Parathyroid adenoma (tissue), 2 donors: ENCODE measurements at regions not wholly inside any gene's neighbourhood (a gene's known extent, or its start where the extent isn't known, plus 50 kb on each side); places are given as distances from the start of the nearest gene placed in this dataset.

ENCODE experiments used
- H2AFZ ChIP-seq: fragments of 300-600 bp; sonication (generic); one replicate; pipeline ENCODE4 v1.7.0; 2017; ENCODE audit warnings: antibody characterized with exemption, mild to moderate bottlenecking
- H3K27ac ChIP-seq: fragments of 300-600 bp; sonication (generic); one replicate; pipeline ENCODE4 v1.7.0; 2017
- H3K27me3 ChIP-seq: fragments of 300-600 bp; sonication (generic); one replicate; pipeline ENCODE4 v1.7.0; 2017; ENCODE audit warnings: low read length; ENCODE audit not compliant: control insufficient read depth, insufficient read depth
- H3K36me3 ChIP-seq: fragments of 300-600 bp; sonication (generic); one replicate; pipeline ENCODE4 v1.7.0; 2017; ENCODE audit warnings: low read length; ENCODE audit not compliant: control insufficient read depth, insufficient read depth
- H3K4me1 ChIP-seq: fragments of 300-600 bp; sonication (generic); one replicate; pipeline ENCODE4 v1.7.0; 2017; ENCODE audit warnings: control low read depth
- H3K4me2 ChIP-seq: fragments of 300-600 bp; sonication (generic); one replicate; pipeline ENCODE4 v1.7.0; 2017; ENCODE audit warnings: low read length
- H3K4me3 ChIP-seq: fragments of 300-600 bp; sonication (generic); one replicate; pipeline ENCODE4 v1.7.0; 2017; ENCODE audit warnings: low read depth, low read length
- H3K79me2 ChIP-seq: fragments of 300-600 bp; sonication (generic); one replicate; pipeline ENCODE4 v1.7.0; 2017; ENCODE audit warnings: control low read depth
- H3K9ac ChIP-seq: fragments of 300-600 bp; sonication (generic); one replicate; pipeline ENCODE4 v1.7.0; 2017; ENCODE audit warnings: mild to moderate bottlenecking
- H3K9me3 ChIP-seq: fragments of 300-600 bp; sonication (generic); one replicate; pipeline ENCODE4 v1.7.0; 2017; ENCODE audit warnings: low read length; ENCODE audit not compliant: control insufficient read depth
- TF ChIP-seq, protein P1 (sequence below): fragments of 300-600 bp; sonication (generic); IDR thresholded peaks from one replicate; pipeline ENCODE4 v1.7.0; 2017; ENCODE audit warnings: antibody characterized with exemption, mild to moderate bottlenecking
- donor health status: primary hyperparathyroidism.

DNA sequence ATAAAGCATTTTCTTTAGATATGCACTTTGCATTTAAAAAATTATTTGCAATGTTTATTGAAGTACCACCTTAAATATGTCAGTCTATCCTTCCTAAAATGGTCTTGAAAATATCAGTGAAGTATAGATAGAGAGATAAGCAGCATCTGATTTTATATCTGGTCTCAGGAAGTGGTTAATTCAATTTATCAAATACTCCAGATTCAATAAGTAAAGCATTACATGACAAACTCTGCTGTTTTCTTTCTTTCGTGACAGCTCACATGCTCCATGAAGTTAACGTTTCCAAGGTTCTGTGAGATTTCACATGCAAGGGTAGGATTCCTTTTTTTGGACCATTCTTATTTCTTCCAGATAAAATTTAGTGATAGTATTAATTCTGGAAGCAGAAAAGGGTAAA, 775.4 kb upstream of the ROBO1 start:
- H3K27ac ChIP-seq: no peak overlapping the region
- H3K4me2 ChIP-seq: no peak overlapping the region
- H3K4me1 ChIP-seq: no peaks in the 10 kb centered on the region
- no peaks in the 10 kb centered on the region for H3K79me2 ChIP-seq
- no peak overlapping the region for H3K9ac ChIP-seq
- H3K9me3 ChIP-seq: no peaks in the 10 kb centered on the region
- H2AFZ ChIP-seq: no peak overlapping the region
- no peaks in the 10 kb centered on the region for H3K27me3 ChIP-seq
- H3K4me3 ChIP-seq: no peak overlapping the region
- TF ChIP-seq, protein P1, sequence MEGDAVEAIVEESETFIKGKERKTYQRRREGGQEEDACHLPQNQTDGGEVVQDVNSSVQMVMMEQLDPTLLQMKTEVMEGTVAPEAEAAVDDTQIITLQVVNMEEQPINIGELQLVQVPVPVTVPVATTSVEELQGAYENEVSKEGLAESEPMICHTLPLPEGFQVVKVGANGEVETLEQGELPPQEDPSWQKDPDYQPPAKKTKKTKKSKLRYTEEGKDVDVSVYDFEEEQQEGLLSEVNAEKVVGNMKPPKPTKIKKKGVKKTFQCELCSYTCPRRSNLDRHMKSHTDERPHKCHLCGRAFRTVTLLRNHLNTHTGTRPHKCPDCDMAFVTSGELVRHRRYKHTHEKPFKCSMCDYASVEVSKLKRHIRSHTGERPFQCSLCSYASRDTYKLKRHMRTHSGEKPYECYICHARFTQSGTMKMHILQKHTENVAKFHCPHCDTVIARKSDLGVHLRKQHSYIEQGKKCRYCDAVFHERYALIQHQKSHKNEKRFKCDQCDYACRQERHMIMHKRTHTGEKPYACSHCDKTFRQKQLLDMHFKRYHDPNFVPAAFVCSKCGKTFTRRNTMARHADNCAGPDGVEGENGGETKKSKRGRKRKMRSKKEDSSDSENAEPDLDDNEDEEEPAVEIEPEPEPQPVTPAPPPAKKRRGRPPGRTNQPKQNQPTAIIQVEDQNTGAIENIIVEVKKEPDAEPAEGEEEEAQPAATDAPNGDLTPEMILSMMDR: no peak
- H3K36me3 ChIP-seq: no peaks in the 10 kb centered on the region

DNA sequence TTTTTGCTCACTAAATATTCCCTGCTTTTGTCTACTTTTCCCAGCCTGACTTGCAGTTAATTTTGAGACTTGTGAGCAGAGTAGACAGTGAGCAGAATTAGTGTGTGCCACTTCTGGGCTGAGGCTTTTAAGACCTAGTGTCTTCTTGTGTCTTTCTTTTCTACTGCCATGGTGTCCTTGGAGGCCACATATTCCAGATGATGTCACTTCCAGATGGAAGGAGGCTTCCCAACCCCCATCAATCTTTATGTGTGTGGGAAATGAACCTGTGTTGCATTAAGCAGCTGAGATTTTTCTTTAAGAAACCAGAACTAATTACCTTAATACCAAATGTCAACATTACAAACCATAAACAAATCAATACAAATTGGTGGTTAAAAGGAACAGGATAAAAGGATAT, 774.7 kb upstream of the ROBO1 start:
- Histone ChIP-seq H3K27me3 (no peaks in the 10 kb centered on the region), H3K4me2 (no peak overlapping the region), H3K36me3 (no peaks in the 10 kb centered on the region), H3K9ac (no peak overlapping the region), H3K9me3 (no peaks in the 10 kb centered on the region), H3K4me1 (no peaks in the 10 kb centered on the region), H2AFZ (no peak overlapping the region), H3K4me3 (no peak overlapping the region), H3K79me2 (no peaks in the 10 kb centered on the region), H3K27ac (no peak overlapping the region)
- TF ChIP-seq, protein P1: no peak

DNA sequence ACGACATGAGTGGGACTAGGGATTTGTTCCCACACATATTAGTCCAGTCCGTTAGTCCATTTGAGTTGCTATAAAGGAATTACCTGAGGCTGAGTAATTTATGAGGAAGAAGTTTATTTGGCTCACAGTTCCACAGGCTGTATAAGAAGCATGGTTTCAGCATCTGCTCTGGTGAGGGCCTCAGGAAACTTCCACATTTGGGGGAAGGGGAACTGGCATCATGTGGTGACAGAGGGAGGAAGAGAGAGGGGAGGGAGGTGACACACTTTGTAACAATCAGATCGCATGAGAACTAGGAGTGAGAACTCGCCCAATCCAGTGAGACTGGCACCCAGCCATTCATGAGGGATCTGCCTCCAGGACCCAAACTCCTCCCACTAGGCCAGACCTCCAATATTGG, 769.9 kb upstream of the ROBO1 start:
- Histone ChIP-seq H3K27ac (no peak overlapping the region), H3K4me1 (no peaks in the 10 kb centered on the region), H3K4me3 (no peak overlapping the region), H3K4me2 (no peak overlapping the region), H3K36me3 (no peaks in the 10 kb centered on the region), H2AFZ (no peak overlapping the region), H3K27me3 (no peaks in the 10 kb centered on the region), H3K9me3 (no peaks in the 10 kb centered on the region), H3K9ac (no peak overlapping the region), H3K79me2 (no peaks in the 10 kb centered on the region)
- TF ChIP-seq, protein P1: no peak

DNA sequence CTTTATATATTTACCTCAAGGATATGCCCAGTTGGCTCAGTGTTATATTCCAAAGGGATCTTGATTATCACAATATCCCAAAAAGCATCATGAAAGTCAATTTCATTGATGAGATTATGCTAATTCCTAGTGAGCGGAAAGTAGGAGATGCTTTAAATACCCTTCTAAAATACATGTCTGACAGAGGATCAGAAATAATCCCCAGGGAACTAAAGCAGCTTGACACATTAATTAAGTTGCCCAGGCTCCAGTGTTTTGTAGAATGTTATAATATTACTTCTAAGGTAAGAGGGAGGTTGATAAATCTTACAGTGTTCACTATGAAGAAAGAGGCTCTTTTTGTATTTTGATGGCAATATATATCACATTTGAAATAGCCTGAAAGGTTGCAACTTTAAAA, 767.5 kb upstream of the ROBO1 start:
- H3K4me1 ChIP-seq: no peaks in the 10 kb centered on the region
- no peak overlapping the region for H3K4me2 ChIP-seq
- no peak overlapping the region for H3K27ac ChIP-seq
- TF ChIP-seq, protein P1: no peak
- H3K79me2 ChIP-seq: no peaks in the 10 kb centered on the region
- no peaks in the 10 kb centered on the region for H3K27me3 ChIP-seq
- H3K9me3 ChIP-seq: no peaks in the 10 kb centered on the region
- H3K9ac ChIP-seq: no peak overlapping the region
- H3K4me3 ChIP-seq: no peak overlapping the region
- H2AFZ ChIP-seq: no peak overlapping the region
- H3K36me3 ChIP-seq: no peaks in the 10 kb centered on the region

DNA sequence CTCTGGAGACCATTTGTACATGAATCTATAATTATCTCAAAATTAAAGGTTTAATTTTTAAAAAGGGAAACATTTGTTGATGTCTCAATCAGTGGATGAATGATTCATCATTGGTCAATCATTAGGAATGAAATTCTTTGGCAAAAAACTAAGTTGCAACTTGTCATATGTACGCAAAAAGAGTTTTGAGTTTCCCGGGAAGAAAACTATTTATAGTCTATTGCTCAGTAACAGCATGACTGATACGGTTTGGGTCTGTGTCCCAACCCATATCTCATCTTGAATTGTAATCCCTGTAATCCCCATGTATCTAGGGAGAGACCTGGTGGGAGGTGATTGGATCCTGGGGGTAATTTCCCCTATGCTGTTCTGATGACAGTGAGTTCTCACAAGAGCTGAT, 765.8 kb upstream of the ROBO1 start:
- Histone ChIP-seq H3K4me1 (no peaks in the 10 kb centered on the region), H3K36me3 (no peaks in the 10 kb centered on the region), H3K27ac (no peak overlapping the region), H3K4me2 (no peak overlapping the region), H3K27me3 (no peaks in the 10 kb centered on the region), H2AFZ (no peak overlapping the region), H3K79me2 (no peaks in the 10 kb centered on the region), H3K9ac (no peak overlapping the region), H3K9me3 (no peaks in the 10 kb centered on the region), H3K4me3 (no peak overlapping the region)
- TF ChIP-seq, protein P1: no peak
